Lung (tissue), 11 donors: ENCODE measurements at regions not wholly inside any gene's neighbourhood (a gene's known extent, or its start where the extent isn't known, plus 50 kb on each side); places are given as distances from the start of the nearest gene placed in this dataset.

Experiments used
- ATAC-seq: fragments of 200-7000 bp; cut with Tn5 transposase; one replicate; pipeline ENCODE4 v1.9.1; 2020; ENCODE audit warnings: moderate number of reproducible peaks; ENCODE audit not compliant: insufficient read depth, low FRiP score
- DNase-seq, 3 donors: peaks; one replicate each; pipeline ENCODE4 v3.0.0-alpha.2; 2013 to 2017
- H3K27ac ChIP-seq, 2 donors: one replicate each; pipeline ENCODE4 v1.5.1; 2013; ENCODE audit warnings: mild to moderate bottlenecking in 2 of 2, moderate library complexity in 2 of 2, control low read depth in 1 of 2, inconsistent platforms in 1 of 2, low read depth in 1 of 2, low read length in 1 of 2
- H3K27me3 ChIP-seq, 3 donors: one replicate each; pipeline ENCODE4 v1.5.1; 2013; ENCODE audit warnings: low read length in 2 of 3; ENCODE audit not compliant: control insufficient read depth in 3 of 3, insufficient read depth in 3 of 3
- H3K36me3 ChIP-seq, 4 donors: one replicate each; pipeline ENCODE4 v1.5.1; 2013; ENCODE audit warnings: low read length in 4 of 4, mild to moderate bottlenecking in 1 of 4, moderate library complexity in 1 of 4; ENCODE audit not compliant: control insufficient read depth in 4 of 4, insufficient read depth in 4 of 4
- H3K4me1 ChIP-seq, 5 donors: one replicate each; pipeline ENCODE4 v1.5.1; 2013; ENCODE audit warnings: low read length in 5 of 5, mild to moderate bottlenecking in 2 of 5, moderate library complexity in 1 of 5; ENCODE audit not compliant: control insufficient read depth in 5 of 5, insufficient read depth in 5 of 5
- H3K4me3 ChIP-seq: one replicate; pipeline ENCODE4 v1.5.1; 2013; ENCODE audit warnings: mild to moderate bottlenecking, control low read depth, moderate library complexity
- H3K9ac ChIP-seq, 2 donors: one replicate each; pipeline ENCODE4 v1.5.1; 2013; ENCODE audit warnings: low read length in 2 of 2, control low read depth in 1 of 2; ENCODE audit not compliant: insufficient read depth in 1 of 2
- H3K9me3 ChIP-seq, 4 donors: one replicate each; pipeline ENCODE4 v1.5.1; 2013; ENCODE audit warnings: low read length in 3 of 4, mild to moderate bottlenecking in 1 of 4, moderate library complexity in 1 of 4; ENCODE audit not compliant: control insufficient read depth in 4 of 4, insufficient read depth in 3 of 4
- WGBS, 2 donors: extraction: QIAGEN DNeasy Blood & Tissue Kit; methylation state at CpG; one replicate each; pipeline ENCODE4 v1.1.7; 2013; 5-methylcytosine and 5-hydroxymethylcytosine counted together
- TF ChIP-seq, protein P1 (sequence below): IDR thresholded peaks from 2 replicates; pipeline ENCODE4 v1.5.1; 2012; ENCODE audit warnings: mild to moderate bottlenecking; ENCODE audit errors: control extremely low read depth, extremely low read depth
- donor health status: control.
- donor health status: control.
- donor health status: Bipolar disorder and iron deficiency.
- donor health status: healthy.
- donor health status: DM: yes; HTN: yes; CAD: no.

DNA sequence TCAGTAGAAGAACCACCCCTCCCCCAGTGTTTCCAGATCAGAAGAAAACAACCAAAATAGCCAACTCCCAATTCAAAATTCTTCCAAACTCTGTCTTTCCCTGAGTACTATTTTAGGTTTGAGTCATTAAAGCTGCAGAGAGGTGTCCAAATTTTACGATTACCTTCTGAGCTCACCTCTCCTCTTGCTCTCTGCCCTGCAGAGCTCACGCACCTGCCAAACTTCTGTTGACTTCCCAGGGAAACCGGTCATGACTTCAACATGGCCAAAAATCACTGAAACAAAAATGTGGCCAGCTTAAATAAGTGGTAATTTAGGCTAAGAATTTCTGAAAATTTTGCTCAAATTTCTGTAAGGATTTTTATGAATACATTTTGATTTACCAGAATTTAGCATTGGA lies 70.9 kb upstream of the OTX2 start:
- WGBS, 2 donors = 77 to 81% methylated on average over 3 of the region's 3 CpGs
- TF ChIP-seq, protein P1, sequence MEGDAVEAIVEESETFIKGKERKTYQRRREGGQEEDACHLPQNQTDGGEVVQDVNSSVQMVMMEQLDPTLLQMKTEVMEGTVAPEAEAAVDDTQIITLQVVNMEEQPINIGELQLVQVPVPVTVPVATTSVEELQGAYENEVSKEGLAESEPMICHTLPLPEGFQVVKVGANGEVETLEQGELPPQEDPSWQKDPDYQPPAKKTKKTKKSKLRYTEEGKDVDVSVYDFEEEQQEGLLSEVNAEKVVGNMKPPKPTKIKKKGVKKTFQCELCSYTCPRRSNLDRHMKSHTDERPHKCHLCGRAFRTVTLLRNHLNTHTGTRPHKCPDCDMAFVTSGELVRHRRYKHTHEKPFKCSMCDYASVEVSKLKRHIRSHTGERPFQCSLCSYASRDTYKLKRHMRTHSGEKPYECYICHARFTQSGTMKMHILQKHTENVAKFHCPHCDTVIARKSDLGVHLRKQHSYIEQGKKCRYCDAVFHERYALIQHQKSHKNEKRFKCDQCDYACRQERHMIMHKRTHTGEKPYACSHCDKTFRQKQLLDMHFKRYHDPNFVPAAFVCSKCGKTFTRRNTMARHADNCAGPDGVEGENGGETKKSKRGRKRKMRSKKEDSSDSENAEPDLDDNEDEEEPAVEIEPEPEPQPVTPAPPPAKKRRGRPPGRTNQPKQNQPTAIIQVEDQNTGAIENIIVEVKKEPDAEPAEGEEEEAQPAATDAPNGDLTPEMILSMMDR = no peak
- no peak for ATAC-seq
- H3K4me1 ChIP-seq = no peaks in the 10 kb centered on the region
- DNase-seq = no peak
- H3K27ac ChIP-seq = no peak overlapping the region
- no peaks in the 10 kb centered on the region for H3K36me3 ChIP-seq
- no peak overlapping the region for H3K9ac ChIP-seq
- no peak overlapping the region for H3K4me3 ChIP-seq
- H3K27me3 ChIP-seq = no peaks in the 10 kb centered on the region
- peaks cover 0 to 2% (median 0%) of the 10 kb centered on the region in 4 donors for H3K9me3 ChIP-seq

DNA sequence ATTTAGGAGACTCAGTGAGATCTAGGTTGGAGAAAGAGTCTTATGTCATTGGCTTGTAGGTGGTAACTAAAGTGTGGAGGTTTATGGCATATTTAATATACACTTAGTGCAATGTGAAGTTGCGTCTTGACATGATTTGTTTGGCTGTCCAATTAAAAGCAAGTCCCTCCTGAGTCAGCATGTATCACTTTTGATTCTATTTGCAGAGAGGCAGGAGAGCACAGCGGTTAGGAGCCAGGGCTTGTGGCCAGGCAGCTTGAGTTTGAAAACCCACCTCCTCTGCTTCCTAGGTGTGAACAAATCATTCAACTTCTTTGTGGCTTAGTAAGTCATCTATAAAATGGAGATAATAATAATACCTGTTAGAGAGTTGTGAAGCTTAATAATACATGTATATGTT lies 68.5 kb upstream of the OTX2 start:
- Histone ChIP-seq H3K36me3 (no peaks in the 10 kb centered on the region), H3K4me3 (no peak overlapping the region), H3K27me3 (no peaks in the 10 kb centered on the region), H3K9me3 (peaks cover 0 to 2% (median 0%) of the 10 kb centered on the region in 4 donors), H3K27ac (no peak overlapping the region), H3K9ac (no peak overlapping the region), H3K4me1 (no peaks in the 10 kb centered on the region)
- ATAC-seq = no peak
- TF ChIP-seq, protein P1 = no peak
- DNase-seq = no peak
- whole genome bisulfite sequencing, 2 donors = 88 to 93% methylated on average over 2 of the region's 2 CpGs

DNA sequence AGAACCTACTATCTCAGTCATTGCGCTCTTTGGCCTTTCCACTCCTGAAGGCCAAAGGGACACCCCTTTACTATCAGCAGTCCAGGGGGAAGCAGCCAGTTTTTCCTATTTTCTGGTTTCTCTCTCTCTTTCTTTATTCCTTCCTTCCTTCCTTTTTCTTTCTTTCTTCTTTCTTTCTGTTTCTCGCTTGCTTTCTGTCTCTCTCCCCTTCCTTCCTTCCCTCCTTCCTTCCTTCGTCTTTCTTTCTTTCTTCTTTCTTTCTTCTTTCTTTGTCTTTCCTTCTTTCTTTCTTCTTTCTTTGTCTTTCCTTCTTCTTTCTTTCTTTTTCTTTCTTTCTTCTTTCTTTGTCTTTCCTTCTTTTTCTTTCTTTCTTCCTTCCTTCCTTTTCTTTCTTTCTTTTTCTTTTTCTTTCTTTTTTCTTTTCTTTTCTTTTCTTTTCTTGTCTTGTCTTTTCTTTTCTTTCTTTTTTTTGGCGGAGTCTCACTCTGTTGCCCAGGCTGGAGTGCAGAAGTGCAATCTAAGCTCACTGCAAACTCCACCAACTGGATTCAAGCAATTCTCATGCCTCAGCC lies 64.9 kb upstream of the OTX2 start:
- H3K9ac ChIP-seq = no peak overlapping the region
- TF ChIP-seq, protein P1 = no peak
- no peaks in the 10 kb centered on the region for H3K36me3 ChIP-seq
- H3K27ac ChIP-seq = no peak overlapping the region
- no peaks in the 10 kb centered on the region for H3K9me3 ChIP-seq
- H3K4me1 ChIP-seq = no peaks in the 10 kb centered on the region
- no peaks in the 10 kb centered on the region for H3K27me3 ChIP-seq
- no peak for ATAC-seq
- WGBS, 2 donors = 92% methylated on average over 4 of the region's 4 CpGs
- no peak overlapping the region for H3K4me3 ChIP-seq
- DNase-seq = no peak

DNA sequence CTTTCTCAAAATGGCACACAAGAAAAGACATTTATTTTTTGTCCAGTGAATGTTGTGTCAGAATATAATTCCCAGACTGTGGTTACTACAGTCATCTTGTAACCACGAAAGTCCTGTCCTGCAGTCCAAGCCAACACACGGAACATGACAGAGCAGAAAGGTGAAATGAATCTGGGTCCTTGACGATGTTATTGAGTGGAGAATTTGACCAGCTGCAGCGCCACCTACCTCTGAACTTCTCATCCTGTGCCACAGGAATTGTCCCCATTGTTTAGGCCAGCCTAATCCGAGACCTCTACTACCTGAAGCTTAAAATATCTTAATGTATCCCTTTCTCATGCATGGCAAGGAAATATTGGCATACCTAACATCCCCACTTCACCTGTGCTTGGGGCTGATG lies 64.1 kb upstream of the OTX2 start:
- WGBS, 2 donors = 17 to 24% methylated on average over 5 of the region's 5 CpGs
- peak in 1 of 3 donors; percentile 8 for DNase-seq
- no peak overlapping the region for H3K4me3 ChIP-seq

More for the DNA sequence above, 64.1 kb upstream of the OTX2 start:
- TF ChIP-seq, protein P1 = no peak
- Histone ChIP-seq H3K9ac (no peak overlapping the region), H3K9me3 (no peaks in the 10 kb centered on the region), H3K36me3 (no peaks in the 10 kb centered on the region), H3K27me3 (no peaks in the 10 kb centered on the region), H3K4me1 (no peaks in the 10 kb centered on the region), H3K27ac (no peak overlapping the region)
- no peak for ATAC-seq
